Ishikawa (cell line): ENCODE measurements at regions not wholly inside any gene's neighbourhood (a gene's known extent, or its start where the extent isn't known, plus 50 kb on each side); places are given as distances from the start of the nearest gene placed in this dataset.

Experiments
- CREB1 ChIP-seq: IDR thresholded peaks from 2 replicates; pipeline ENCODE4 v1.6.1; 2012; ENCODE audit warnings: low read depth
- USF1 ChIP-seq: IDR thresholded peaks from 2 replicates; pipeline ENCODE4 v1.6.1; 2012
- ZBTB7A ChIP-seq: IDR thresholded peaks from 2 replicates; pipeline ENCODE4 v1.6.1; 2012; ENCODE audit warnings: low read depth

DNA sequence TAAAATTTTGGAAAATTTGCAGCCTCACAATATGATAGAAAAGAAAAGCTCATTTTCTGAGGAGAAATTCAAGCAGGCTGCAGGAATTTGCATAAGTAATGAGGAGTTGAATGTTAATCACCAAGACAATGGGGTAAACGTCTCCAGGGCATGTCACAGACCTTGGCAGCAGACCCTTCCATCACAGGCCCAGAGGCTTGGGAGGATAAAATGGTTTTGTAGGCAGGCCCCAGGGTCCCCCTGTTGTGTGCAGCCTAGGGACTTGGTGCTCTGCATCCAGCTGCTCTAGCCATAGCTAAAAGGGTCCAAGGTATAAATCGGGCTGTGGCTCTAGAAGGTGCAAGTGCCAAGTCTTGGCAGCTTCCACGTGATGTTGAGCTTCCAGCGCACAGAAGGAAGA is 112.2 kb upstream of the FMN2 start:
- TF ChIP-seq CREB1 (no peak), USF1 (no peak), ZBTB7A (no peak)
